GM18868 (cell line): ENCODE measurements at regions not wholly inside any gene's neighbourhood (a gene's known extent, or its start where the extent isn't known, plus 50 kb on each side); places are given as distances from the start of the nearest gene placed in this dataset.

Experiments
- ATAC-seq: cut with Tn5 transposase; IDR thresholded peaks from one replicate; pipeline ENCODE4 v1.9.1; 2021; ENCODE audit warnings: mild to moderate bottlenecking, moderate library complexity; ENCODE audit not compliant: unreplicated experiment

GRCh38 chr9:109830545-109830944 lies 50.5 kb downstream of the PALM2AKAP2 start:
- ATAC-seq = no peak

- ATAC-seq = no peak
Observed at GRCh38 chr9:109831998-109832658, 52.1 kb downstream of the PALM2AKAP2 start.

GRCh38 chr9:109834855-109835254 lies 54.9 kb downstream of the PALM2AKAP2 start:
- ATAC-seq = no peak

- no peak for ATAC-seq
Observed at GRCh38 chr9:109843641-109844040, 63.6 kb downstream of the PALM2AKAP2 start.

GRCh38 chr9:109845226-109845625 lies 65.2 kb downstream of the PALM2AKAP2 start:
- no peak for ATAC-seq

- ATAC-seq = no peak
Observed at GRCh38 chr9:109846776-109847175, 66.8 kb downstream of the PALM2AKAP2 start.

GRCh38 chr9:109852556-109852955 lies 72.6 kb downstream of the PALM2AKAP2 start:
- no peak for ATAC-seq

GRCh38 chr9:109855540-109855939 lies 75.5 kb downstream of the PALM2AKAP2 start:
- no peak for ATAC-seq

GRCh38 chr9:109856785-109857184 lies 76.8 kb downstream of the PALM2AKAP2 start:
- ATAC-seq = no peak

GRCh38 chr9:109857336-109857735 lies 77.3 kb downstream of the PALM2AKAP2 start:
- ATAC-seq = no peak

- ATAC-seq = no peak
Observed at GRCh38 chr9:109859447-109859846, 79.4 kb downstream of the PALM2AKAP2 start.

- no peak for ATAC-seq
Observed at GRCh38 chr9:109860521-109860920, 80.5 kb downstream of the PALM2AKAP2 start.

- no peak for ATAC-seq
Observed at GRCh38 chr9:109861499-109861898, 81.5 kb downstream of the PALM2AKAP2 start.

- ATAC-seq = no peak
Observed at GRCh38 chr9:109861918-109862317, 81.9 kb downstream of the PALM2AKAP2 start.

- no peak for ATAC-seq
Observed at GRCh38 chr9:109862452-109862851, 82.5 kb downstream of the PALM2AKAP2 start.

GRCh38 chr9:109863961-109864360 lies 84.0 kb downstream of the PALM2AKAP2 start:
- no peak for ATAC-seq

- no peak for ATAC-seq
Observed at GRCh38 chr9:109865521-109865920, 85.5 kb downstream of the PALM2AKAP2 start.

GRCh38 chr9:109868207-109868606 lies 88.2 kb downstream of the PALM2AKAP2 start:
- no peak for ATAC-seq

- no peak for ATAC-seq
Observed at GRCh38 chr9:109868722-109869121, 88.7 kb downstream of the PALM2AKAP2 start.

GRCh38 chr9:109870365-109870764 lies 90.4 kb downstream of the PALM2AKAP2 start:
- ATAC-seq = no peak

GRCh38 chr9:109872901-109873300 lies 92.9 kb downstream of the PALM2AKAP2 start:
- no peak for ATAC-seq

- ATAC-seq = no peak
Observed at GRCh38 chr9:109875495-109876129, 95.6 kb downstream of the PALM2AKAP2 start.
